BJ (cell line): ENCODE measurements at regions not wholly inside any gene's neighbourhood (a gene's known extent, or its start where the extent isn't known, plus 50 kb on each side); places are given as distances from the start of the nearest gene placed in this dataset.

Source experiments
- CTCF ChIA-PET: fragments of 350-600 bp; formaldehyde crosslinking; extraction: SDS; loops from one replicate; lab custom pipeline; 2021; ENCODE audit warnings: antibody characterized with exemption, inconsistent platforms; lab: Yijun Ruan, JAX
- POLR2A ChIA-PET: fragments of 300-600 bp; sonication (Branson Sonifier 250); formaldehyde crosslinking; extraction: SDS; loops from one replicate; lab custom pipeline; 2021; ENCODE audit warnings: antibody characterized with exemption; lab: Charles Lee
- DNase-seq: peaks from one replicate; pipeline ENCODE4 v3.0.0-alpha.2; 2011; ENCODE audit warnings: low read depth
- H3K27me3 ChIP-seq: 2 replicates; pipeline ENCODE4 v1.6.0; 2011; ENCODE audit warnings: low read length; ENCODE audit not compliant: control insufficient read depth, insufficient read depth
- H3K36me3 ChIP-seq: 2 replicates; pipeline ENCODE4 v1.5.1; 2011; ENCODE audit warnings: low read length; ENCODE audit not compliant: control insufficient read depth, insufficient read depth
- H3K4me3 ChIP-seq: 2 replicates; pipeline ENCODE4 v1.5.1; 2011; ENCODE audit warnings: low read depth, mild to moderate bottlenecking, control low read depth, low read length
- CTCF ChIP-seq: IDR thresholded peaks from 2 replicates; pipeline ENCODE4 v1.5.1; 2011; ENCODE audit warnings: low read depth, mild to moderate bottlenecking, control low read depth, inconsistent platforms, low read length, moderate library complexity; ENCODE audit not compliant: insufficient read depth

DNA sequence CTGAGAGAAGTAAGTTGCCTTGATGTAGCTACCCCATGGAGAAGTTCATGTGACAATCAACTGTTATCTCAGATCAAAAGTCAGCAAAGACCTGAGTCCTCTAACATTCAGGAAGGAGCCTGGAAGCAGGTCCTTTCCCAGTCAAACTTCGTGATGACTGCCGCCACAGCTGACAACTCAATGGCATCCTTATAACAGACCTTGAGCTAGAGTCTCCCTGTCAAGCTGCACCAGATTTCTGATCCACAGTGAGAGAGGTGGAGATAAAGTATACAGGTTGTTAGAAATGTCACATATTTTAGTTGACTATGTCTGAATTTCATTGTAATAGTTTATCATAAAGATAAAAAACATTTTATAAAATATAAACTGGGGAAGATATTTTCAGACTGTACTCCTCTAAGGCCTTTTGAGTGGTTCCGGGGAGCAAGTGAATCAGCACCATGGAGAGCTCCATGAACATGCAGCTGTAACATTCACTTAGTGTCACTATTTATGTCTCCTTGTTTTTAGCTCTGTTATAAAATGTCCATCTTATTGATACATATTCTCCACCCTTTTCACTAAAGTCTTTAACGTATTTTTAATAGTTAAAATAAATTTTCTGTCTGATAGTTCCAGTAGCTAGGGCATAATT is 1653.5 kb upstream of the AGA start:
- Histone ChIP-seq H3K36me3 (no peaks in the 10 kb centered on the region), H3K4me3 (no peak overlapping the region), H3K27me3 (no peaks in the 10 kb centered on the region)
- no peak for TF ChIP-seq CTCF
- ChIA-PET POLR2A (no interaction called here), CTCF (no interaction called here)
- DNase-seq, result no peak

DNA sequence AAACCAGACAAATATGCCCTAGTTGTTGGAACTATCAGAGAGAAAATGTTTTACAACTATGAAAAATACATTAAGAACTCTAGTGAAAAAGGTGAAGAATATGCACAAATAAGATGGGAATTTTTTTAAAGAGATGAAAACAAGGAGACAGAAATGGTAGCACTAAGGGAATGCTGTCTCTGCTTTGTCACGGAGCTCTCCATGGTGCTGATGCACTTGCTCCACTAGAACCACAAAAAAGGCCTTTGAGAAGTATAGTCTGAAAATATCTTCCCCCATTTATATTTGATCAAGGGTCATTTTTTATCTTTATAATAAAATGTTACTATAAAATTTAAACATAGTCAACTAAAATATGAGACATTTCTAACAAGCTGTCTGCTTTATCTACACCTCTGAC is 1655.5 kb upstream of the AGA start:
- Histone ChIP-seq H3K27me3 (no peaks in the 10 kb centered on the region), H3K4me3 (no peak overlapping the region), H3K36me3 (no peaks in the 10 kb centered on the region)
- no peak for TF ChIP-seq CTCF
- ChIA-PET CTCF (interaction anchor here (0.6 kb wide), 1 partner anchor 15 kb away, joined by 3 read pairs; no protein-coding TSS in a partner anchor), POLR2A (no interaction called here)
- no peak for DNase-seq

- ChIA-PET POLR2A (no interaction called here), CTCF (interaction anchor here (0.9 kb wide), 1 partner anchor 33 kb away, joined by 3 read pairs; no protein-coding TSS in a partner anchor)
- Histone ChIP-seq H3K27me3 (no peaks in the 10 kb centered on the region), H3K36me3 (no peaks in the 10 kb centered on the region), H3K4me3 (no peak overlapping the region)
- no peak for DNase-seq
- no peak for TF ChIP-seq CTCF
These were observed 1668.1 kb upstream of the AGA start for GRCh38 chr4:179110356-179110755.

- ChIA-PET CTCF (no interaction called here), POLR2A (no interaction called here)
- H3K27me3 ChIP-seq, result no peaks in the 10 kb centered on the region
- TF ChIP-seq CTCF, result no peak
- DNase-seq, result no peak
- H3K4me3 ChIP-seq, result no peak overlapping the region
- H3K36me3 ChIP-seq, result no peaks in the 10 kb centered on the region
These were observed 1668.6 kb upstream of the AGA start for GRCh38 chr4:179110816-179111215.

- no peak for TF ChIP-seq CTCF
- no peak for DNase-seq
- Histone ChIP-seq H3K36me3 (no peaks in the 10 kb centered on the region), H3K4me3 (no peak overlapping the region), H3K27me3 (no peaks in the 10 kb centered on the region)
- ChIA-PET POLR2A (no interaction called here), CTCF (interaction anchor here (0.6 kb wide), 1 partner anchor 14 kb away, joined by 3 read pairs; no protein-coding TSS in a partner anchor)
These were observed 1670.4 kb upstream of the AGA start for GRCh38 chr4:179112441-179113170.
